Heart right ventricle (tissue), 16 donors: ENCODE measurements at regions not wholly inside any gene's neighbourhood (a gene's known extent, or its start where the extent isn't known, plus 50 kb on each side); places are given as distances from the start of the nearest gene placed in this dataset.
A peak's percentile ranks its signal among the peaks of the same experiment; 100 is the strongest.

Experiments used
- ATAC-seq, 8 donors: fragments of 200-7000 bp; cut with Tn5 transposase; one replicate each; pipeline ENCODE4 v1.9.1; 2020; ENCODE audit warnings: mild to moderate bottlenecking in 8 of 8, moderate library complexity in 8 of 8, moderate number of reproducible peaks in 1 of 8
- DNase-seq, 2 donors: peaks; one replicate each; pipeline ENCODE4 v3.0.0-alpha.2; 2020
- H3K27ac ChIP-seq, 10 donors: fragments of 200-600 bp; sonication (generic) in 2 of 10; one replicate each; pipeline versions ENCODE4 v1.5.0 to v1.8.0; 2020 to 2022; ENCODE audit warnings: mild to moderate bottlenecking in 3 of 10
- H3K27me3 ChIP-seq, 7 donors: fragments of 200-600 bp; one replicate each; pipeline ENCODE4 v1.8.0; 2021 to 2022; ENCODE audit warnings: mild to moderate bottlenecking in 2 of 7
- H3K36me3 ChIP-seq, 9 donors: fragments of 200-600 bp; sonication (generic) in 1 of 9; one replicate each; pipeline versions ENCODE4 v1.5.0 to v1.8.0; 2020 to 2022; ENCODE audit warnings: mild to moderate bottlenecking in 2 of 9
- H3K4me1 ChIP-seq, 9 donors: fragments of 200-600 bp; sonication (generic) in 1 of 9; one replicate each; pipeline versions ENCODE4 v1.5.0 to v1.8.0; 2020 to 2022; ENCODE audit warnings: mild to moderate bottlenecking in 4 of 9
- H3K4me3 ChIP-seq, 10 donors: fragments of 200-600 bp; sonication (generic) in 2 of 10; one replicate each; pipeline versions ENCODE4 v1.5.0 to v1.8.0; 2020 to 2022; ENCODE audit warnings: mild to moderate bottlenecking in 7 of 10, moderate library complexity in 2 of 10
- H3K9me3 ChIP-seq, 11 donors: fragments of 200-600 bp in 10 of 11; sonication (generic) in 2 of 11; one replicate each; pipeline versions ENCODE4 v1.5.0 to v1.8.0; 2013 to 2022; ENCODE audit warnings: mild to moderate bottlenecking in 2 of 11, control low read depth in 1 of 11, moderate library complexity in 1 of 11
- WGBS, 2 donors: extraction: QIAGEN DNeasy Blood & Tissue Kit; methylation state at CpG; one replicate each; pipeline ENCODE4 v1.1.7; 2013; ENCODE audit warnings: inconsistent platforms in 1 of 2; 5-methylcytosine and 5-hydroxymethylcytosine counted together
- intact Hi-C, 10 donors: fragments of 100-400 bp; cut with DNase I; formaldehyde crosslinking; loops; one replicate each; pipeline versions ENCODE4 v1.11.1 to v1.14.2; 2022
- TF ChIP-seq, protein P1 (sequence below), 9 donors: fragments of 200-600 bp; sonication (generic) in 2 of 9; IDR thresholded peaks; one replicate each; pipeline versions ENCODE4 v1.5.0 to v1.8.0; 2021 to 2022; ENCODE audit warnings: antibody characterized with exemption in 9 of 9, mild to moderate bottlenecking in 5 of 9, moderate library complexity in 1 of 9
- donor health status: Arrhythmogenic right ventricular cardiomyopathy.
- donor health status: ischemic (EF 13 %, LVEDD 7.1; RV severe dilation, severe dysfunction).
- donor health status: healthy with polysubstance abuse.
- donor health status: DM: no; HTN: yes; CAD: no.
- donor health status: DM: no; HTN: no; CAD: no.
- donor health status: ischemic (EF 25% LVEDD 6.9; RV normal size, moderate dysfunction).
- donor health status: ischemic (EF 25% LVEDD 5.7; RV mildly dilated, moderate dysfunction).
- donor health status: healthy.
- donor health status: DM: yes; HTN: yes; CAD: no.
- donor health status: Ischemic cardiomyopathy.
- donor health status: ischemic (EF 35%, LVEDD 5.7; RV mildly dilated, moderate dysfunction).
- donor health status: nonischemic (EF 11% LVEDD 7.7; RV severe dilation, severe dysfunction).
- donor health status: DM: yes; HTN: yes; CAD: no.
- donor health status: PGD.
- donor health status: ischemic (EF 29% LVEDD 5.4; RV normal size, mild dysfunction).
- donor health status: nonischemic (EF 23%, LVEDD 6.1; RV moderate dilation, normal function).

DNA sequence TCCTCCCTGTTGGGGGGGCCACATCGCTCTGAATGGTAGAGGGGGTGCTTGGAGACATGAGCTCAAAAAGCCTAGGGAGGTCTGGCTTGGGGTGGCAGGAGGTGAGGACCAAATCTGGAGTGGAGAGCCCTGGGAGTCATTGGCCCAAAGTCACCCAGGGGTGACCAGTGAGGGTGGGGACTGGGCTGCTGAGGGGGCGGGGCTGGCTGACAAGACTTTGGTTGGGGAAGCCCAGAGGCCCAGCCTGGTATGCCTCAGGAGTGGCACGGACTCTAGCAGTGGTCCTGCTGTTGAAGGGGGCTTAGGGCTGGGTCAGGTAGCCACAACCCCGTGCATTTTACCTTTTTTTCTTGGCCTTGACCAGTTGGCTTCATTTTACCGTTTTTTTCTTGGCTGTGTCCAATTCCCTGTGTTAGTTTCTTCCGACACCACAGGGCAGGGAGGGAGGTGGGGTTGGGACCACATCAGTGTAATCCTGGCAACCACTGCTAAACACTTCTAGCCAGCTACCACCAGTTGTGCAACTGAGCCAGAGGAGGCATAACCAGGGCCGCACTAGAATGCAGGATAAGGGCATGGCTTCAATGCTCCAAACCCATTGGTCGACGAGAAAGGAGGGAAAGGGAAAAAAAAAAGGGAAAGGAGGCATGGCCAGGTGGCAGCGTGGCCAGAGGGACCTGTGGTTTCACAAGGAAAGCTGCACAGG is 105.3 kb upstream of the C2CD4B start:
- TF ChIP-seq, protein P1, sequence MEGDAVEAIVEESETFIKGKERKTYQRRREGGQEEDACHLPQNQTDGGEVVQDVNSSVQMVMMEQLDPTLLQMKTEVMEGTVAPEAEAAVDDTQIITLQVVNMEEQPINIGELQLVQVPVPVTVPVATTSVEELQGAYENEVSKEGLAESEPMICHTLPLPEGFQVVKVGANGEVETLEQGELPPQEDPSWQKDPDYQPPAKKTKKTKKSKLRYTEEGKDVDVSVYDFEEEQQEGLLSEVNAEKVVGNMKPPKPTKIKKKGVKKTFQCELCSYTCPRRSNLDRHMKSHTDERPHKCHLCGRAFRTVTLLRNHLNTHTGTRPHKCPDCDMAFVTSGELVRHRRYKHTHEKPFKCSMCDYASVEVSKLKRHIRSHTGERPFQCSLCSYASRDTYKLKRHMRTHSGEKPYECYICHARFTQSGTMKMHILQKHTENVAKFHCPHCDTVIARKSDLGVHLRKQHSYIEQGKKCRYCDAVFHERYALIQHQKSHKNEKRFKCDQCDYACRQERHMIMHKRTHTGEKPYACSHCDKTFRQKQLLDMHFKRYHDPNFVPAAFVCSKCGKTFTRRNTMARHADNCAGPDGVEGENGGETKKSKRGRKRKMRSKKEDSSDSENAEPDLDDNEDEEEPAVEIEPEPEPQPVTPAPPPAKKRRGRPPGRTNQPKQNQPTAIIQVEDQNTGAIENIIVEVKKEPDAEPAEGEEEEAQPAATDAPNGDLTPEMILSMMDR (IDR thresholded peaks at IDR 0.05): no peak
- H3K4me3 ChIP-seq: no peak overlapping the region
- DNase-seq: no peak
- peaks cover 0 to 56% (median 37%) of the 10 kb centered on the region in 11 donors for H3K9me3 ChIP-seq
- ATAC-seq: no peak
- WGBS, 2 donors: 84 to 91% methylated on average over 10 of the region's 10 CpGs
- no peaks in the 10 kb centered on the region for H3K36me3 ChIP-seq
- intact Hi-C loops: no loop called here
- no peak overlapping the region for H3K27ac ChIP-seq
- H3K27me3 ChIP-seq: peaks cover 0 to 2% (median 0%) of the 10 kb centered on the region in 7 donors
- no peaks in the 10 kb centered on the region for H3K4me1 ChIP-seq

DNA sequence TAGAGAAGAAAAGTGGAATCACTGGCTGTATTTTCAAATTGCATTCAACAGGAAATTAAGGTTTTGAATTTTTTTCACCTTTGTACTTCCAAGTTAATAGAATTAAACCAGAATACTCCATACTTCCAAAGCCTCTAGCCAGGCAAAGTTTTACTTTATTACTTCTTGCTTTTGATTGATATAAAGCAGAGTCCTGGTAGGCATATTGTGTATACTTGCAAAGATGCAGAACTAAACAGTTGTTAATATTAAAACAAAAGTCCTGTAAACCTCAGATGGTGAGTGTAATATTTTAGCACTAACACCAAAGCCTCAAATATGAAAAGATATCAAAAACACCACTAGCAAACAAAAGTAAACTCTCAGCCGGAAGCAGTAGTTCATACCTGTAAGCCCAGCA is 107.2 kb upstream of the C2CD4B start:
- H3K4me3 ChIP-seq: no peak overlapping the region
- TF ChIP-seq, protein P1 (IDR thresholded peaks at IDR 0.05): no peak
- H3K9me3 ChIP-seq: peaks cover 0 to 49% (median 37%) of the 10 kb centered on the region in 11 donors
- H3K27me3 ChIP-seq: peaks cover 0 to 2% (median 0%) of the 10 kb centered on the region in 7 donors
- H3K27ac ChIP-seq: no peak overlapping the region
- no peak for ATAC-seq
- WGBS, 2 donors: 96 to 97% methylated on average over 1 of the region's 1 CpG
- no peak for DNase-seq
- H3K36me3 ChIP-seq: no peaks in the 10 kb centered on the region
- H3K4me1 ChIP-seq: no peaks in the 10 kb centered on the region
- intact Hi-C loops: no loop called here

DNA sequence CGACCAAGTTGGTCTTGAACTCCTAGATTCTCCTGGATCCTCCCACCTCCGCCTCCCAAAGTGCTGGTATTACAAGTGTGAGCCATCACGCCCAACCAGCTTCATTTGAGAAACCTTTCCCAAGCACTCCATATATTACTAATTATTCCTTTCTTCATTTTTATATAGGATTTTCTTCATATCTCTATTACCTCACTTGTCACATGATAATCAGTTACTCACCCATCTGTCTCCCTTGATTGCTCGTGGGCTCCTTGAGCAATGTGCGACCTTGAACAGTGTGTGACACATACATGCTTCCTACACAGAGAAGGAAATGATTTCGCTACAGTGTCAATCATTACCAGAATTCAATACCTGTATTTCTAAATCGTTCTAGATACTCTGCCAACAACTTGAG is 110.7 kb upstream of the C2CD4B start:
- H3K4me3 ChIP-seq: no peak overlapping the region
- peaks cover 0 to 6% (median 3%) of the 10 kb centered on the region in 7 donors for H3K27me3 ChIP-seq
- no peak overlapping the region for H3K27ac ChIP-seq
- no peak for DNase-seq
- intact Hi-C loops: no loop called here
- TF ChIP-seq, protein P1 (IDR thresholded peaks at IDR 0.05): no peak
- H3K36me3 ChIP-seq: no peaks in the 10 kb centered on the region
- ATAC-seq: no peak
- H3K9me3 ChIP-seq: peaks cover 0 to 13% (median 5%) of the 10 kb centered on the region in 11 donors
- WGBS, 2 donors: 76 to 80% methylated on average over 7 of the region's 7 CpGs
- no peaks in the 10 kb centered on the region for H3K4me1 ChIP-seq

DNA sequence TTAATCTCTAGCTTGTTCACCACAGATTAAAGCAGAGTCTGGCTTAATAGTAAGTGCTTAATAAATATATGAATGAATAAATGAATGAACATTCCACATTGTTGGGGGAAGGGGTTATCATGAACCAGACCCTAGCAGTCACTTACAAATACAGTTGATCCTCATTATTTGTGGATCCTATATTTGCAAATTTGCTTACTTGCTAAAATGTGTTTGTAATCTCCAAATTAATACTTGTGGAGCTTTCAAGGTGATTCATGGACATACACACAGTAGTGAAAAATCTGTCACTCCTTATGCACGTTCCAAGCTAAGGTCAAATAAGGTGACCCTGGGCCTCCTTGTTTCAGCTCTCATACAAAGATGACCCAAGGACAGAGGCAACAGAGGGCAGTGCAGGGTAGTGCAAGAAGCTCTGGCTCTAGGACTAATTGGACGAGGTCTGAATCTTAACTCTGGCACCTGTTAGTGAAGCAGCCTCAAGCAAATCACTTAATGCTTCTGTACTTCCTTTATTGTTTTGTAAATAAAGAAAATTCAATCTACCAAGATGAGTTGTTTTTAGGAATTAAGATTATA is 112.8 kb upstream of the C2CD4B start:
- no peaks in the 10 kb centered on the region for H3K36me3 ChIP-seq
- peak in 3 of 8 donors; percentile 47 to 53 (median 51) for ATAC-seq
- WGBS, 2 donors: 36 to 49% methylated on average over 2 of the region's 2 CpGs
- H3K9me3 ChIP-seq: no peaks in the 10 kb centered on the region
- DNase-seq: no peak
- H3K27ac ChIP-seq: no peak overlapping the region
- intact Hi-C loops: no loop called here
- no peaks in the 10 kb centered on the region for H3K4me1 ChIP-seq
- TF ChIP-seq, protein P1 (IDR thresholded peaks at IDR 0.05): peak in 2 of 9 donors; percentile 10
- H3K4me3 ChIP-seq: no peak overlapping the region
- peaks cover 0 to 9% (median 3%) of the 10 kb centered on the region in 7 donors for H3K27me3 ChIP-seq
